DMS53 treated with DMSO at 0.1 percent for 48 hours (cell line): ENCODE measurements at regions not wholly inside any gene's neighbourhood (a gene's known extent, or its start where the extent isn't known, plus 50 kb on each side); places are given as distances from the start of the nearest gene placed in this dataset.
A peak's percentile ranks its signal among the peaks of the same experiment; 100 is the strongest.

ENCODE experiments used
- DNase-seq: peaks from one replicate; lab custom pipeline; 2025; ENCODE audit not compliant: unreplicated experiment; lab: John Stamatoyannopoulos, UW

DNA sequence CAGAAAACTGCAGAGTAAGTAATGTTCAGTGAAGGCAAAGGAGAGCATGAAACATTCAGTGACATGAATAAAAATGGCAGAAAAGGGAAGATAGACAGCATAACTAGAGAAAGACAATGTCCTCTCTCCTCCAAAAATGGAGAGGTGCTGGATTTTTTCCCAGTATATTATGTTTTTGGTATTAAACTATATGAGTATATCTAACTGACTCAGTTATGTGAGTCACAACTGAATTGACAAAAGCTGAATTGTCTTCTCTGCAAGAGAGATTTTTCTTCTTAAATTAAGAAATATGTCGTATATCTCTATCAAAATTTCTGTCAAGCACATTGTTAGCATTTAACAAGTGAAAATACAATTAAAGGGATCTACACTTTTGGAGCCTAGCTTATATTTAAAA is 375.1 kb downstream of the CHSY3 start:
- no peak for DNase-seq

DNA sequence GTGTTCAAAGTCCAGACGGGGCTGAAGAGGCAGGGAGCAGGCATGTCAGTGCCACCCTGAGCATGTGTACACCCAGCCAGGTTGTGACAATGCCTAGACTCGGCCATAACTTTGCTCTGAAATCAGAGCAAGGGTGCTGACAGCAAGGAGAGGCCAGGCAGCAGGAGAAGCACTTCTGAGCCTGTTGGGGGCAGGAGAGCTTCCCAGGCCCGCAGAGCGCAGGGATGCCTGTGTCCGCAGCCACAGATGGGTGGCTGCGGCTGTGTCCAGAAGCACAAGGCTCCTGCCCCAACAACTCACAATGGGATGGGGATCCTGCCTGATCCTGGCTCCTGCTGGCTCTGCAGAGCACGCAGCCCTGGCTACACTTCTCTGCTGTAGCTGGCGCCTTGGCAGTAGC is 373.9 kb downstream of the CHSY3 start:
- no peak for DNase-seq

DNA sequence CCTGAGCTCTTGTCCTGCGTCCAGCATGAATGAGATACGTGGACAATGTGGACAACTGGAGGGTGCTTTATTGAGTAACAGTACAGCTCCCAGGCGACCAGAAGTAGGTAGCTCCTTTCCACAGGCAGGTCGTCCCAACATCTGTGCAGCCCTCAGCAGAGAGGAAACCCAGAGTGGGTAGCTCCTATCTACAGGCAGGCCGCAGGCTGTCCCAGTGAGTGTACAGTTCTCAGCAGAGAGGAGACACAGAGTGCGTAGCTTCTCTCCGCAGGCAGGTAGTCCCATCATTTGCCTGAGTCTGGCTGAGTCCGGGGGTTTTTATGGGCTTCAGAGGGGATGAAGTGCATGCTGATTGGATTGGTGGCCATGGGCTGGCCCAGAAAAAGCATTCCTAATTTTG is 373.3 kb downstream of the CHSY3 start:
- no peak for DNase-seq

DNA sequence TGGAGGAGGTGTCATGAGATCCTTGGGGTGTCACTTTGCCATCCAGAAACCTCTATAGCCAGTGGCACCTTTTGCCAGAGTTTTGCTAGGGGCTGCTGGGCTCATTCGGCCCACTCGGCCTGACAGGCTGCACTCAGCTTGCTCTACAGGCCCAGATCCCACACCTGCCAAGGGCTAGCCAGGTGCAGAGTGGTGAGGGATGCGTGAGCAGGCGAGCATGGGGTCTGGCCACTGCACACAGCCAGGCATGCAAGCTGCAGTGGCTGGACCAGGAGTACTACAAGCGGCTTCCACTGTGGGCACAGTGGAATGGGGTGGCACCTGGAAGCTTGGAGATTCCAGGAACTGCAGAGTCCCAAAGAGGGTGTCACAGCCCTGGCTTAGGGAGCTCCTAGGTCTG is 372.7 kb downstream of the CHSY3 start:
- DNase-seq: no peak

DNA sequence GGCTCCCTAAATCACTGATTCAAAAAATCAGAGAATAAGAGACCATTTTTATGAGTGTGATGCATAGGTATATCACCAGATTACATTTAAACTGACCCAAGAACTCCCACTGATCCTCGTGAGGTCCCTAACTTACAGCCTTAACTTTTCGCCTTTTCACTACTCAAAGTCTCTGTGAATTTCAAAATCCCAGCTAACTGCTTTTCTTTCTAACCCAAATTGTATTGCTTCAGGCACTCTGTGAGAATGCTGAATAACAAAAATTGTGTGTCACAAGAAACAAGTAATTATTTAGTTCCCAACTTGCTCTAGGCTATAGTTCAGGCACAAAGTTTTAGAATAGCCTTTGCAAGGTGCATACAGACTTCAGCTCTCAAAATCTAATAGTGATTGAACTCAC is 368.6 kb downstream of the CHSY3 start:
- DNase-seq: no peak

DNA sequence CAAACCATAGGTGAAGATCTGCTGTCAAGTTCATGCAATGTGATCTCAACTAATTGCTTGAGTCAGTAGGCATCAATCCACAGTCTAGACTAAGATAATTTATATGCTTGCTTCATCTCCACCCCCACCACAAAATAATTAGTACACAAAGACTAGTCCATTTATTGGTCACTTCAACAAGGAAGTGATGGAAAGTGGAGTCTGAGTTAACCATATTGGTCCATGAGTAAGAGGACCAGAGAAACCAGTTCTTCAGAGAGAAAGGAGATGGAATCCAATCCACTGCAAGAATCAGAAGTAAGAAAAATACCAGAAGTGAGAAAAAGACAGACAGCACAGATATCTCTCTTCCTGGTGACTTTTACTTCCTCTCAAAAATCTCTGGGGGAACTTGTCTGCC is 366.5 kb downstream of the CHSY3 start:
- DNase-seq: peak; percentile 15

DNA sequence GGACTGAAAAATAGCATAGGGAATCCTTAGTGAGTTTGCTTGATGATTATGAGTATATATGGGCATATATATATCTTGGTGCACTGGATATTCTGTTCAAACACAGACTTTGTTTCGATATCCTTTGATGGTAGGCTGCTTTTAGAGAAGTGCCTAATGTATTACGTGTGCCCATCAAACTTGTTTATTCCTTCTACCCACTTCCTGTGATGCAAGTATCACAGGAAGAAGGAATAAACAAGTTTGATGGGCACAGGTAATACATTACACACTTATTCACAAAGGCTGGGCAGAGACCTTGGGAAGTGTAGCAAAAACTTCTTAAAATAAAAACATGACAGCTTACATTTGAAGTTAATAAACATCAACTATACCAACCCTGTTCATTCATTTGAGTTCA is 364.2 kb downstream of the CHSY3 start:
- DNase-seq: no peak

DNA sequence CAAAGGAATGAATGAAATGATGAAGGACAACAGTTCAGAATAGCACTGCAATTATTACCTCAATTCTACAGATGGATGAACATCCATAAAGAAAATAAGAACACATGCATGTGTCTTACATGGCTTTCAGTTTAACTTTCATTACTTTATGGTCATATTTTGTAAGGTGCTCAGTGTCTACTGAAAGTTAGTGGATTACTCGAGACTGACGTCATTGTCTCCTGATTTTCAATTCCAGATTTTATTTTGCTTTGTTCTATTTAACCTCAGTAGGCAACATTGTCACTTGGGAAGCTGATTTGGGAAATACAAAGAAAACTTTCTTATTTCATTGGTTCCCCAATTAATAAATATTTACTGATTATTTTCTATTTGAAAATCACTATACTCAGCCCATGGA is 363.7 kb downstream of the CHSY3 start:
- DNase-seq: no peak

DNA sequence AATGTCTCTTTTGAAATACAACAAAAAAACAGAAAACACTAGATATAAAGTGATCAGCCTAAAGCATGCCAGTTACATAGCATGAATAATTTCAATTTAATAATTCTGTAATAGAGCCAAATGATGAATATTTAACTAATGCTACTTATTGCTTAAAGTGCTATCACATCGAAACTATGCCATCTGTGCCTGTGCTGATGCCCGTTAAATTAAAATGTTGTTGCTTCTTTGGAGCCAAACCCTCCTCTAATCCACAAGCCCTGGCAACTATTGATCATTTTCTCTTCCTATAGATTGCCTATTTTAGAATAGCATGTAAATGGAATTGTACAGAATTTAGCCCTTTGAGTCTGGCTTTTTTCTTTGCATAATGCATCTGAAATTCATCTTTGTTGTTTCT is 356.2 kb downstream of the CHSY3 start:
- no peak for DNase-seq

DNA sequence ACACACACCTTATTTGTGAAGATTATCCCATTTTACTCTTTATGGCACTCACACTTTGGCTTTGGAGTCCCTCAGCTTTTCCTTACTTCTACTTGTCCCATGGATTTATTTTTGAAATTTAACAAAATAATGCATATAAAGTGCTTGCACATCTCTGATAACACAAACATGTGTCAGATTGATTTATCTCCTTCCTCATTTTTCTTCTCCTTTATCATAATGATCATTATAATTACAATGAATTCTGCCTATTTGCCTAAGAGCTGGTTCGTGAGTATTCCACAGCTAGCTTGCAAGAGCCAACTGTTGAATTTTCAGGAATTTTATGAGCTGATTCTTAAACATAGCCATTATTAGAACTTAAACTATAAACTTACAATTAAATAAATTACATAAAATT is 347.7 kb downstream of the CHSY3 start:
- DNase-seq: no peak

DNA sequence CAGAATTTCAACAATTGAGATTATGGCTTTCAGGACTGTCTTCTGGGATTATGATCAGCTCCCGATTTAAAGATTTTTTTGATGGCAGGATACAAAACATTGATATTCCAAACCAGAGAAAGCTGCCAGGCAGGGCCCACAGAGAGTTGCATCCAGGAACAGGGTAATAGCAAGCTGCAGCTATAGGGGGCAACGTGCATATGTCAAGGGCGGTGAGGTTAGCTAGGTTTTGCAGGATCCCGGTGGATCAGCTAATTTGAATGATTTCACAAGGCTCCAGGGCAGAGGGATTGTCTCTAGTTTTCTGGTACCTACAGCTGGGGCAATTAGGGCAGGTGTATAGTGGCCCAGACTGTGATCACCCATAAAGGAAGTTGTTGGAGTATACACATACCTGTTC is 339.4 kb downstream of the CHSY3 start:
- no peak for DNase-seq

DNA sequence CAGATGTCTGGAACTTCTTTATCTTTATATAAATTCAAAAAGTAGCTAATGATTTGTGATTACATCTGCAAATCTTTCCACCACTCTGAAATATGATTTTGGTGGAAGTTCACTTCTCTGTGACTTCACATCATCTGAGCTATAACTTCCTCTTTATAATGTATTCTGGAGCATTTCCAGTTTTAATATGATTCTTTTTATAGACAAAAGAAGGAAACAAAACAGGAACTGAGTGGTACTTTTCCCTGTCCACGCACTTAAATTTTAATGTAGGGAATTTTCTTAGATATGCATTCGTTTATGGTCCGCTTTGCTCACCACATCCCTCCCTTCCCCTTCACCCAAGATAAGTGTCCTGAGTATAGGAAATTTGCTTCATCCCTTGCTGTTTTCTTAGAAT is 333.5 kb downstream of the CHSY3 start:
- no peak for DNase-seq
